GM21515 (cell line): ENCODE measurements at regions not wholly inside any gene's neighbourhood (a gene's known extent, or its start where the extent isn't known, plus 50 kb on each side); places are given as distances from the start of the nearest gene placed in this dataset.
"Not testable (repeated sequence)": the region's sequence is repeated elsewhere in the genome, so short reads cannot be mapped to it uniquely, and the experiment has no call there.

Experiments
- ATAC-seq: cut with Tn5 transposase; IDR thresholded peaks from one replicate; pipeline ENCODE4 v1.9.1; 2021; ENCODE audit not compliant: unreplicated experiment

DNA sequence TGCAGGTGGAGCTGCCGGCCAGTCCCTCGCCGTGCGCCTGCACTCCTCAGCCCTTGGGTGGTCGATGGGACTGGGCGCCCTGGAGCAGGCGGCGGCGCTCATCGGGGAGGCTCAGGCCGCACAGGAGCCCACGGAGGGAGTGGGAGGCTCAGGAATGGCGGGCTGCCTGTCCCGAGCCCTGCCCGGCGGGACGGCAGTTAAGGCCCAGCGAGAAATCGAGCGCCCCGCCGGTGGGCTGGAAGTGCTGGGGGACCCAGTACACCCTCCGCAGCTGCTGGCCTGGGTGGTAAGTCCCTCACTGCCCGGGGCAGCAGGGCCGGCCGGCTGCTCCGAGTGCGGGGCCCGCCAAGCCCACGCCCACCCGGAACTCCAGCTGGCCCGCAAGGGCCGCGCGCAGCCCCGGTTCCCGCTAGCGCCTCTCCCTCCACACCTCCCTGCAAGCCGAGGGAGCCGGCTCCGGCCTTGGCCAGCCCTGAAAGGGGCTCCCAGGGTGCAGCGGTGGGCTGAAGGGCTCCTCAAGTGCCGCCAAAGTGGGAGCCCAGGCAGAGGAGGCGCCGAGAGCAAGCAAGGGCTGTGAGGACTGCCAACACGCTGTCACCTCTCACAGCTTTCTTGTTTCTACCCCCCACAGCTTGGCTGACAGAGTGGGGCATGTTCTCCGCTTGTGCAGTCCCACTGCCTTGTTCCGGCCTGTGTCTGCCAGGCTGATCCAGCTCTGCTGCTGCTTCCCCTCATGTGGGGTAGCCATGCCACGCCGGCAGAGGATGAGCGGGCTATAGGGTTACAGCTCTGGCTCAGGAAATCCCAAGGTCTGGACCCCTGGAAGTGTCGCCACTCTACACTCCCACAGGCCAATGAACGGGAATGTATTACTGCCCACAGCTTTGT lies 886.7 kb downstream of the FAT4 start:
- not testable (repeated sequence) for ATAC-seq

DNA sequence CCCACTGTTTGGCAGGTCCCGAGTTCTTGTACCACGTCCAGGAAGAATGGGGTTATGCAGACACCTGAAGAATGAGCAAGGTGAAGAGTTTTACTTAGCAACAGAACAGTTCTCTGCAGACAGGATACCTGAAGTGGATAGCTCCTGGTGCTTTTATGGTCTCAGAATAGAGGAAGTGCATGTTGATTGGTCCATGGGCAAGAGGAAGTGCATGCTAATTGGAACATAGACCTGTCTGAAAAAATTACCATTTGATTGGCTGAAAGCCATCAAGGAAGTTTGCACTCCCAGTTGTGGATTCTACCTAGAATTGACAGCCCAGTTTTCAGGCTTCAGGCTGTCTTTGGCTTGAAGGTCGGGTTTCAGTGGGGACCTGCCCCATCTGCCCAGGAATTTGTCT lies 887.5 kb downstream of the FAT4 start:
- no peak for ATAC-seq

DNA sequence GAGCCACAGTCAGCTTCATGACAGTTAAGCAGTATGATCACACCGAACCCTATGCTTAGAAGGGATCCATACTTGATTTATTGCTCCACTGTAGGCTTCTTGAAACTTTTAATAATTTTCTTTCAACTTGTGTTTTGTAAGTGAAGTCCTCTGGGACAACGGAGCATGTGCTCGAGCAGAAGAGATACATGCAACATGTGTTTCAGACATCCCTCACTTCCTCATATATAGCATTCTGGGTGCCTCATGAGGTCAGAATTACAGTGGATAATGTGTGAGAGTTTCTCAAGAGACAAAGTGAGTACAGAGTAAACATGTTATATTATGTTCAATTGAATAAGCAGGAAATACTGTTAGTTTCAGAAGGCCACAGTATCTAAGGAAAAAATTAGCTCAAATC lies 893.2 kb downstream of the FAT4 start:
- ATAC-seq = no peak

DNA sequence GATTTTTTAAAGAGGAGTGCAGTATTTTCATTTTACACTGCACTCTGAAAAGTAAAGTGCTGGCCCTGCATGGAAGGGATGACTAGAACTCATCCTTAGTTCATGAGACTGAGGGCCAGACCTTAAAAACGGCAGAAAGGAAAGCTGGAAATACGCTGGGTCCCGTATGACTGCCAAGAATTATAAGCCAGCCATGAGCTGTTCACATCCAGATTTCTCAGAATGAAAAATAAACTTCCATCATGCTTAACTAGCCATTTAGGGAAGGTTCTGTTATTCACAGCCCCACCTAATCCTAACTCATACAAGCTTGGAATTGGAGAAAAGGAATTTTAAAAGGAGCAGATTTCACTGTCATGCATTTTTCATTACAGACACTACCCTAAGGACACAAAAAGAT lies 894.4 kb downstream of the FAT4 start:
- no peak for ATAC-seq

DNA sequence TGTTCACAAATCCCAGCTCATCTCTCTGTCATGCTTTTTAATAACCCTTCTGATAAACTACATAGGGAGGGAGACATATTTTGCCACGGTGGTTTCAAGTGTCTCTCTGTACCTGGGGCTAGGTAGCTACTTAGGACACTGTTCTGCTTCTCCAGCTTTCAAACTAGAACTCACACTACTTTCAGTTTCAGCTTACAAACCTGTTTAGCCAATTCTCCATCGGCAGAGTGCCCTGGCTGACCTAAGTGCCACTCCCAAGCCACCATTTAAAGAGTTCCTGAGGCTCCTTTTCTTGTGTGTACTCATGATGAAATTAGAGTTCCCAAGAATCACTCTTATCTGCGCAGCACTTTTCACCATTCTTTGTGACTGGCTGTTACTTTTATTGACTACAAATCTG lies 899.2 kb downstream of the FAT4 start:
- ATAC-seq = no peak

DNA sequence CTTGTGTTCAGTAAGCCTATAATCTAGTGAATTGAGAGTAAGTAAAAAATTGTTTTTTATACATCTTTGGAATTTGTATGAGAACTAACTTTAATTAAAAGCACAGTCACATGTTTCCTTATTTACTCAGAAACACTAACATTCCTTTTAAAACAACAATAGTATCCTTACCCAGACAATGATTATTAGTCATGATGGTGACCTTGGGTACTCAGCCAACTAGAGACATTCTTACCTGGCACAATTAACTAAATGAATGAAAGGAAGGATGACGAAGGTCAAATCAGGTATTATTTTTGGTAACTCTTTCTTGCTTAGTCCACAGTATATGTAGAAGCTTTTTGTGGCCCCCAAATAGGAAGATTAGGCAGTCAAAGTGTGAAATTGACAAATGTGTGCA lies 901.0 kb downstream of the FAT4 start:
- no peak for ATAC-seq

DNA sequence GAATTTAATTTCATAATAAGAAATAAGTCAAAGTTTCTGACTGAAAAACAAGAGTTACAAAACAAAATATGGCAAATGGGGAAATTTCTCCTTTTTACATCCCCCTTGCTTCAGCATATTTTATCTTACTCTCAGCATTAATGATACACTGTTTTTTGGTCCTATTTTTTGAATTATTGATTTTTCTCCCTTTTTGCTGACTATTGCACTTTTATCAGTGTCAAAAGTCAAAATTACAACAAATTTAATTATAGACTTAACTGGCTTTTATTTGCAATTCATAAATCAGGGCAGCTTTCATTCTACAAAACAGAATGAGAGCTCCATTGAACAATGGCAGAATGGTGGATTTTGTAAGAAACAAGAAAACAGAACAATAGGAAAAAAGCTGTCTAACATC lies 901.9 kb downstream of the FAT4 start:
- no peak for ATAC-seq

DNA sequence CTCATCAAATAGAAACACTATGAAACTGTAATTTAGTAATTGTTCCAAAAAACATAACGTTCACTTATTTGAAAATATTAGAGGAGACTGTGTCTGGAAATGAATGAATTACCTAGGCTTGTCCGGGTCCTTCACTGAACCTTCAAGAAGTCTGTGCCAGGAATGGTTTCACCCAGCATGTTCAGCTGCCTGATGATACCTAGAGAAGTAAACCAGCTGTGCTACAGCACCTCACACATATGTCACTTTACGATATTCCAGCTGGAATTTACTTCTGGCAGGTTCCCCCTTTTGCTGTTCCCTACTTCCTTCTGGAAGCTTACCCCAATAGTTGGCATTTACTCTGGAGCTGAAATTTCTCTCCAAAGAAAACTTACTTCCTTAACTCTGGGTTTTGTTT lies 906.5 kb downstream of the FAT4 start:
- no peak for ATAC-seq

DNA sequence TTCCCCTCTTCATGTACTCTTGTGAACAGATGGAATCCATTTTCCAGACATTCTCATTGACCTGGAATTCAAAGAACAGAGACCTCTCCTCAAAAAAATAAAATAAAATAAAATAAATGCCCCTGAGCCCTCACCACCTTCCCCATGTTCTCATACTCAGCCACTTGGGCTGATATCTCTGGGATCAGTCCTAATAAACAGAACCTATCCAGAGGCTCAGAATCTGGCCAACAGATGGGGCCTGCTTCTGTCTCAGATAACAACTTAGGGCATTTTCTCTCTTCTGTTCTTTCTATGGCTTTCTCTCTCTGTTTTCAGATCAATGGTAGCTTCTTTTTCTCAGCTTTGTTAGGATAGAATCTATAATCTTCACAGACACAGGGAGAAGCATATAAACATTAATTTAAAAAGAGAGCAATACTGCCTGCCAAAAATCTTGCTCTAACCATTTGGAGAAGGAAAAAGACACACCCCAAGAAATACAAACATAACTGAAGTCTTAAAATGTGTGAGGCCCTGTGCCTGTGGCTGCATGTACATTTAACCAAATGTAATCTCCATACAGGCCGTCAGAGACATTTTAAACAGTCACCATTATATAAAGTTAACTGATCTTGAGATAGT lies 907.1 kb downstream of the FAT4 start:
- ATAC-seq = no peak

DNA sequence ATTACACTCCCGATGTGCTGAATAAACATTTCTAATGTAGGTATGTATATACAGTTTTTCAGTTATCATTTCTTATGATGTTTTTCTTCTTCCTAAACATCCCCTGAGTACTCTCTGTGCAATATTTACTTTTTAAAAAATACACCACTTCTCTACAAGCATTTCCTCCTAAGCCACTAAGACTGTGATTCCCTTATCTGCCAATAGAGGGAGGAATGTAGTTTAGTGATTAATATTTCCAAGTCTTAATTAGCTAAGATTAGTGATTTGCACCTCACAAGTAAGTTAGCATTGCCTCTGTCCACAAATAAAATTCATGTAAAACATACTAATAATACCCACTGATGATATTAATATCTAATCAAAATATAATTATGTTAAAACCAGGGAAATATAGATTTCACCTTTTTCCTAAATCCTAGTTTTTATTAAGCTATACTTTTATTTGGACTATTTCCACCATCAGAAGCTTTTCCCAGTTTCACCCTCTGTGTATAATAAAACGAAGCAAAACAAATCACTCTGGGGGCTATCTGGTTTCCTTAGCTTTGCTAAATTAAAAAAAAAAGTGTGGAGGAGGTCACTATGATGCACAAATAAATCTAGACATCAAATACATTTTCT lies 909.1 kb downstream of the FAT4 start:
- ATAC-seq = no peak

DNA sequence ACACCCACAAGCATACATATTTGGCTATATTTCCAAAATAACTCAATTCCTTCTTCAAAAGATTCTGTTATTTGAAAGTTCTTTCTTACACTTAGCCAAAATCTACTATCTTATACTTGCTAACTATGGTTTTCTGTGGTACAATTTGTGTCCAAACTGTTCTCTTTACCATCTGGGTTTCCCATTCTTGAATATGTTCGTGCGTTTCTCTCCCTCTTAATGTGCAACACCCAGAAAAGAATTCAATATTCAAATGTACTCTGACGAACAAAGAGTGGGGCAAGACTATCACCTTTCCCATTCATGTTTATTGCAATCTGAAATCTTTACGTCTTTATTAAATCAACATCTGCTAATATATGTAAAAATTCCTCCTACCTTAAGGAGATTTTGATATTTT lies 912.7 kb downstream of the FAT4 start:
- no peak for ATAC-seq

DNA sequence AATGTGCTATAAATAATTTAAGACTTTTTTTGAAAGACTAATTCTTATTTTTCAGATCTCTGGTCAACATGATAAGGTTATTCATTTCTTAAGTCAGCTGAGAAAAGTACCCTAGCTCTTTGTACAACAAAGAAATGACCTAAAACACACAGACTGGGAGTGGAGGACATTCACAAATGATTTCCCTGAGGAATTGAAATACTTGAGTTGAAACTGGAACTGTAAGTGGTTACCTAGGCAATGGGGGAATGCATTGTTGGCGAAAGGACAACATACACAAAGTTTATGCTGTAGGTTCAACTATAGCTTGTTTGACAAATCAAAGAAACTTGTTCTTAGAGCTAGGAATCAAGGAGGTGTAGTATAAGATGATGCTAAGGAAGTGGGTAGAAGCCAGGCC lies 915.5 kb downstream of the FAT4 start:
- ATAC-seq = no peak

DNA sequence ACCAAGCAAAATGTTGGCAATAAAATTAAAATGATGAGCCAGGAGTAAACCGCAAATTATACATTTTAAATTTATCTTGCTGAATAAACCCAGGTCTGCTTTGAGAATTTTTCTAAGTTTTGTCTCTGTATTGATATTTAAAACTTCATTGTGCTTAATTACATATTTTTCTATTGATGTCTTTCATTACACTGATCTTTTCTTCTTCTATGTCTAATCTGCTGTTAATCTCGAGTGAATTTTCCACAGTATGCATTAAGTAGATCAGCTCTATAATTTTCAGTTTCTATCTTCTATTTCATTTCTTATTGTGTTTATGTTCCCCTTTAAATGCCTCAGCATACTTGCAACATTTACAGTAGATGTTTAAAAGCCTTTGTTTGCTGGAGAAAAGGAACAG lies 918.7 kb downstream of the FAT4 start:
- ATAC-seq = no peak

DNA sequence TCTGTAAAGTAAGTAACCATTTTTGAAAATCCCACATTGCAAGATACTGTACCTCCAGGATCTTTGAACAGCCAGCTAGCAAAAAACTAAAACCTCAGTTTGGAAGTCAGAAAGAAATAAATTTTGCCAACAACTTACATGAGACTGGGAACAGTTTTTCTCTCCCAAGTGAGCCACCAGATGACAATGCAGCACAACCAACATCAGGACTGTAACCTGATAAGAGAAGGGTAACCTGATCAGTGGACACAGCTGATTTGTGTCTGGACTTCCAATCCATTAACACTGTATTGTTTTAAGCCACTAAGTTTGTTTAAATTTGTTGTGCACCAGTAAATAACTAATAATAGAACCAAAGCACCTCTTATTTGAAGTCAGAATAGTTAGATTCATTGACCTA lies 923.3 kb downstream of the FAT4 start:
- ATAC-seq = no peak

DNA sequence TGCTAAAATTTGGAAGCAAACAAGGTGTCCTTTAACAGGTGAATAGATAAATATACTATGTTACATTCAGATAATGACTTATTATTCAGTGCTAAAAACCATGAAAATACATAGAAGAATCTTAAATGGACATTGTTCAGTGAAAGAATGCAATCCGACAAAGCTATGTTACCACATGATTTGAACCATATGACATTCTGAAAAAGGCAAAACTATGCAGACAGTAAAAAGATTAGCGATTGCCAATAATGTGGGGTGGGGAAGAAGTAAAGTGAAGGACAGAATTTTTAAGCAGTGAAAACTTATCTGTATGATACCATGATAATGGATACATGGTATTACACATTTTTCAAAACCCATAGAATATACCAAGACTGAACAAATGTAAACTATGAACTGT lies 926.9 kb downstream of the FAT4 start:
- ATAC-seq = no peak

DNA sequence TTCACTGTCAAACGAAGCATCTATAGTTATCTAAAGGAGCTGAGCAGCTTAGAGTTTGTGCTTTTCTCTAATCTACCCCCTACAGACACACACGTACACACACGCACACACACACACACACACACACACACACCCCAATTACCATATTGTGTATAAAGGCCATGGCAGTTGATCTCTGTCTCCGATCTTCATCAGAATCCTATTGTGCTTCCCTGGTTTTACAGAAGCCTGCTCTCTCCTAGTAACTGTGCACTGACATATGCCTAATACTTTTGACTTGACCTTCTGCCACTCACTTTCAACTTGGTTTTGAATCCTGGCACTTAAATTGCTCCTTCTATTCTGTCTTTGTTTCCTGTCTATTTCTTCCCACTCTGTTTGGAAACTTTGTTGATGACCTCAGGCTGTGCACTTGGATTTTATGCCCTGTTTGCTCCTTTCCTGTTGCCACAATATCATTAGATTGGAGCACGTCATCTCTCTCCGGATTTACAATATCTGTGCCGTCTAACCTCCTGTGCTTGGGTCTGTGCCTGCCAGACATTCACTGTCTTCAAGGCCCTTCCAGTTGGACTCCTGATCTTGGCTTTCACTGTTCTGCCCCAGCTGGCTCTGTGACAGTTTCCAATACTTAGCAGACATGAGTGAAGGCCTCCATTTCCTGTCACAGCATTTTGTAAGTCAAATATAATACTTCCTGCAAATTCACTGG lies 928.1 kb downstream of the FAT4 start:
- no peak for ATAC-seq

DNA sequence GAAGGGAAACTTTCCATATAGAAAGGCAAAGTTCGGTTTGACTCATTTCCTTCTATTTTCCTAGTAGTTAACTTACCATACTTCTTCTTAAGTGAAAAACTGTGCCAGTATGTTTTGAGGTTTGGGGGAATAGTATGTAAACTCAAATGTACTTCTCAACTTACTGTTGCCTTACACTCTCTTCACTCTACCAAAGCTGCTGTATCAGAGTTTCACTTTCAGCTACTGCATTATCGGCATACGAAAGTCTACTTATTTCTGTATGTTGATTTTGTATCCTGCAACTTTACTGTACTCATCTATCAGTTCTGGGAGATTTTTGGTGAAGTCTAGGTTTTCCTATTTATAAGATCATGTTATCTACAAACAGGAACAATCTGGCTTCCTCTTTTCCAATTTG lies 932.7 kb downstream of the FAT4 start:
- no peak for ATAC-seq

DNA sequence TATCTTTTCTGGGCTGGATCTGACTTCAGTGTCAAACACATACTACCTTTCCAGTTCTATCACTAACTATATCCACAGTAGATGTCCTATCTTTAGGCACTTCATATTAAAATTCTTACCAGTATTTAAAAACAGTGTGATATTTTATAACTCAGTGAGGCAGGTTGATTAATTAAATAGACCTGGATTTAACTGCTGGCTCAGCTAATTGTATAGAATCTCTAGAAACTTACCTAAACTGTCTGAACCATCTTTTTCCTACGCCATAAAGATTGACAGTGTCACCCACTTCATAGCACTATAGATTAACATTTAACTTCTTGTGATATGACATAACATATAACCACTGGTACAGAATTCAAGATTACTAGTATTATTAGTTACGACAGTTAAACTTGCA lies 935.3 kb downstream of the FAT4 start:
- no peak for ATAC-seq

DNA sequence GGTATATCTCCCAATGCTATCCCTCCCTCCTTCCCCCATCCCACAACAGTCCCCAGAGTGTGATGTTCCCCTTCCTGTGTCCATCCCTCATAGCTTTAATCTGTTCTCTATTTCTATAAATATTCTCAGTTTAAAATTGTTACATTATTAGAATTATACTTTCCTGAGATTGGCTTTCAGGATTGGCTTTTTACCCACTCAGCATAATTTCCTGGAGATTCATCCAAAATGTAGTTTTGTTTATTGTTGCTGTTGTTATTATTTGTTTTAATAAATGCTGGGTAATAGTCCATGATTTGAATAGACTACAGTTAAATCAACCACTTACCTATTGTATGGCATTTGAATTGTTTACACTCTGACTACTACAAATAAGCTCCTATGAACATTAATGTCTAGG lies 936.4 kb downstream of the FAT4 start:
- no peak for ATAC-seq

DNA sequence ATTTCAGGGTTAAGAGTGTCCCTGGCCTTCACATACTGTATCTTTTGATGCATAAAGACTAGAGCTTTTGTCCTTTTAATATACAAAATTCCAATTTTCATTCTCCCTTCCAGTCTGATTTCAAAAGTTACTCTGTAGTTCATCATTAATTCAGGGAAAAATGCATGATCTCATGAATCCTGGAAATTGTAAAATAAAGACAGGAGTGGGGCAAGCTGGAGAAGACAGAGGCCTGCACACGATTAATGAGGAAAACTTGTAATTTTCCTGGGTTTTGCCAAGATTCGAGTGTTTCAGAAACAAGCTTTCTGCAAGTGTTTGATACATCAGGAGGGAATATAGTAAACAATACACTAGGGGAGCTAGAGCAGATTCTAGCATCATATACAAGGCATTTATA lies 947.9 kb downstream of the FAT4 start:
- no peak for ATAC-seq

DNA sequence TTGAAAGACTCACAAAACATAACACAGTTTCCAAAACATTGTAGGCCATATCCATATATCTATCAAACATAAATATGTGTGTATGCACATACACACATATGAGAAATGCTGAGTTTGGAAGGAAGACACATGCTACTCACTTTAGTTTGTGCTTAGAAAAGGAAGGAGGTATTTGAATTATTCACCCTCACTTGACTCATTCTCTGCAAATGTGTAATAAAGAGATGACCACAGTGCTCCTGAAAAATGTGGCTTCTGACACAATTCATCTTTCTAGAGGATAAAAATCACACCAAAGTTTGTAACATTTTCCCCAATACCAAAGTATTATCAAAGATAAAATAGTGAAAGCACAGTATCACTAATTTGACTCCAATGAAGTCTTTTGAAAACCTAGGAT lies 950.1 kb downstream of the FAT4 start:
- ATAC-seq = no peak

DNA sequence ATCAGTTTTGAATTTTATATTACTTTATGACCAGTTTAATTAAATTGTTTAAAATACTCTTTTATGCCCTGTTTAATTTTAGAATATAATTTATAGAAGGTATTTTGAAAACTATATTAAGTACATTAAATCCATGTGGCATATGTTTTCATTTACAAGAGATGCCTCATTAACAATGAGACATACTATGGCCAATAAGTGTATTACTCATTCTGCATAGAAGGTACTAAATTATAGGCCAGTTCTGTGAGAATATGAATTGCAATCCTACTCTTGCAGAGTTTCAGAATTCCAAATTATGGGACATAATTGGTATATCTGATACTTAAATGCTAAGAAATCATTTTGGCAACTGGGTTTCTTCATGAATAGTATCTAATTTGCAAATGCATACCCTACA lies 951.1 kb downstream of the FAT4 start:
- ATAC-seq = no peak
